ACHN (cell line): ENCODE measurements at regions not wholly inside any gene's neighbourhood (a gene's known extent, or its start where the extent isn't known, plus 50 kb on each side); places are given as distances from the start of the nearest gene placed in this dataset.

Source experiments
- DNase-seq: peaks from one replicate; pipeline ENCODE4 v3.0.0-alpha.2; 2015
- in situ Hi-C: cut with HindIII; loops from 2 replicates; pipeline ENCODE4 v1.10.0; 2017; ENCODE audit warnings: low sequenced_read_pairs, low pct_ligation_motif_present, low pct_unique_long_range_greater_than_20kb

- in situ Hi-C loops: no loop called here
These were observed 160.1 kb downstream of the GATA3 start for GRCh38 chr10:8214587-8214986.

GRCh38 chr10:8216893-8217292 is 162.4 kb downstream of the GATA3 start:
- no peak for DNase-seq
- in situ Hi-C loops: no loop called here

More at GRCh38 chr10:8214587-8214986, 160.1 kb downstream of the GATA3 start:
- DNase-seq: no peak

- no peak for DNase-seq
- in situ Hi-C loops: no loop called here
These were observed 167.0 kb downstream of the GATA3 start for GRCh38 chr10:8221451-8221850.

GRCh38 chr10:8224591-8224990 is 170.1 kb downstream of the GATA3 start:
- DNase-seq: no peak

GRCh38 chr10:8225187-8225586 is 170.7 kb downstream of the GATA3 start:
- in situ Hi-C loops: no loop called here
- DNase-seq: no peak

More at GRCh38 chr10:8224591-8224990, 170.1 kb downstream of the GATA3 start:
- in situ Hi-C loops: no loop called here

- in situ Hi-C loops: no loop called here
- no peak for DNase-seq
These were observed 172.8 kb downstream of the GATA3 start for GRCh38 chr10:8227246-8227645.

GRCh38 chr10:8229153-8229552 is 174.7 kb downstream of the GATA3 start:
- in situ Hi-C loops: no loop called here
- no peak for DNase-seq

GRCh38 chr10:8230902-8231301 is 176.4 kb downstream of the GATA3 start:
- DNase-seq: no peak
- in situ Hi-C loops: no loop called here

- no peak for DNase-seq
- in situ Hi-C loops: no loop called here
These were observed 178.6 kb downstream of the GATA3 start for GRCh38 chr10:8233049-8233448.

- in situ Hi-C loops: no loop called here
- no peak for DNase-seq
These were observed 179.4 kb downstream of the GATA3 start for GRCh38 chr10:8233832-8234259.

- in situ Hi-C loops: no loop called here
- no peak for DNase-seq
These were observed 181.0 kb downstream of the GATA3 start for GRCh38 chr10:8235253-8236027.

- in situ Hi-C loops: no loop called here
- no peak for DNase-seq
These were observed 184.5 kb downstream of the GATA3 start for GRCh38 chr10:8238986-8239385.

GRCh38 chr10:8240861-8241260 is 186.4 kb downstream of the GATA3 start:
- DNase-seq: no peak
- in situ Hi-C loops: no loop called here

GRCh38 chr10:8242295-8242872 is 187.9 kb downstream of the GATA3 start:
- no peak for DNase-seq
- in situ Hi-C loops: no loop called here

GRCh38 chr10:8245131-8245813 is 190.8 kb downstream of the GATA3 start:
- in situ Hi-C loops: no loop called here
- DNase-seq: no peak

- in situ Hi-C loops: no loop called here
These were observed 191.3 kb downstream of the GATA3 start for GRCh38 chr10:8245814-8246142.

GRCh38 chr10:8246548-8246947 is 192.1 kb downstream of the GATA3 start:
- in situ Hi-C loops: no loop called here

More at GRCh38 chr10:8245814-8246142, 191.3 kb downstream of the GATA3 start:
- DNase-seq: no peak

GRCh38 chr10:8247191-8247590 is 192.7 kb downstream of the GATA3 start:
- DNase-seq: no peak
- in situ Hi-C loops: no loop called here

More at GRCh38 chr10:8246548-8246947, 192.1 kb downstream of the GATA3 start:
- DNase-seq: no peak

- no peak for DNase-seq
- in situ Hi-C loops: no loop called here
These were observed 194.4 kb downstream of the GATA3 start for GRCh38 chr10:8248868-8249267.

- no peak for DNase-seq
- in situ Hi-C loops: no loop called here
These were observed 199.9 kb downstream of the GATA3 start for GRCh38 chr10:8254350-8254749.
